ENCODE measurements at regions not wholly inside any gene's neighbourhood (a gene's known extent, or its start where the extent isn't known, plus 50 kb on each side); places are given as distances from the start of the nearest gene placed in this dataset.

GRCh38 chr5:7955476-7955875, 86.5 kb downstream of the MTRR start:
- TF ChIP-seq CTCF (IDR thresholded peaks at IDR 0.05; ENCODE audit: low read depth, low read length) = no peak
- Histone ChIP-seq H3K27me3 (ENCODE audit: control insufficient read depth, insufficient read depth, low read length) (peaks cover 4% of the 10 kb centered on the region), H3K4me3 (ENCODE audit: low read depth, low read length) (no peak overlapping the region), H3K27ac (ENCODE audit: low read depth, low read length) (no peak overlapping the region), H3K9me3 (ENCODE audit: control insufficient read depth, insufficient read depth, low read length) (no peaks in the 10 kb centered on the region)
- ChIA-PET CTCF (no interaction called here), POLR2A (no interaction called here)
- no peak for DNase-seq (ENCODE audit: low read depth, low spot score)

DNA sequence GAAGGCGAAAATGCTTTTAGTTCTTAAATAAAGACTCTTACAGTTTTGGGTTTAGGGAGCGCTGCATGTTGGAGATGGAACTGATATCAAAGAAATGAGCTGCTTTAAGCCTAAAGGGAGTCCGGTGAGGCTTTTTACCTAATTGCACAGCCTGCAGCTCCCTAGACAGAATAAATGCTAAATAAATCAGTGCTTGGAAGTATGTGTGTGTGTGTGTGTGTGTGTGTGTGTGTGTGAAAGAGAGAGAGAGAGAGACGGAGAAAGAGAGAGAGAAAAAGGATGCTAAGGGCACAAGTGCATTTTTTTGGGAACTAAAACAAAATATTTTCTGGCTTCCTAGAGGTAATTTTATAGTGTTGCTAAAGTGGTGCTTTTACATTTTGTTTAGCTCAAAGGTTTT, 88.4 kb downstream of the MTRR start:
- CTCF ChIA-PET = interaction anchor here (0.7 kb wide), 1 partner anchor 141 kb away, joined by 3 read pairs; no protein-coding TSS in a partner anchor
- Histone ChIP-seq H3K4me3 (ENCODE audit: low read depth, low read length) (no peak overlapping the region), H3K27me3 (ENCODE audit: control insufficient read depth, insufficient read depth, low read length) (peaks cover 4% of the 10 kb centered on the region), H3K9me3 (ENCODE audit: control insufficient read depth, insufficient read depth, low read length) (no peaks in the 10 kb centered on the region), H3K27ac (ENCODE audit: low read depth, low read length) (no peak overlapping the region)
- no peak for DNase-seq (ENCODE audit: low read depth, low spot score)
- POLR2A ChIA-PET = no interaction called here
- TF ChIP-seq CTCF (IDR thresholded peaks at IDR 0.05; ENCODE audit: low read depth, low read length) = no peak

DNA sequence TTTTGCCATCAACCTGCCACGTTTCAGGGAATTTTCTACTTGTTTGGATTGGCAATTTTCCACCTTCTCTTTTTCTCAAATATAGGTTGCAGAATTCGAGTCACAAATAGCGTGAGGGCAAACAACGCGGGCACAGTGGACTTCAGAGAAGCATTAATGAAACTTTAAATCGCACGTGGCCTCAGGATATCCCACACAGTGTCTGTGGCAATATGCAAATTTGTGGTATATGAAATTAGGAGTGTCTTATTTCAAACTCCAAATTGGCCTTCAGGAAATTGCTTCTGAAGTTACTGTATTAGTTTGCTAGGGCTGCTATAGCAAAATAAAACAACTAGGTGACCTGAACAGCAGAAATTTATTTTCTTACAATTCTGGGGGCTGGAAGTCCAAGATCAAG, 91.2 kb downstream of the MTRR start:
- ChIA-PET POLR2A (no interaction called here), CTCF (no interaction called here)

DNA sequence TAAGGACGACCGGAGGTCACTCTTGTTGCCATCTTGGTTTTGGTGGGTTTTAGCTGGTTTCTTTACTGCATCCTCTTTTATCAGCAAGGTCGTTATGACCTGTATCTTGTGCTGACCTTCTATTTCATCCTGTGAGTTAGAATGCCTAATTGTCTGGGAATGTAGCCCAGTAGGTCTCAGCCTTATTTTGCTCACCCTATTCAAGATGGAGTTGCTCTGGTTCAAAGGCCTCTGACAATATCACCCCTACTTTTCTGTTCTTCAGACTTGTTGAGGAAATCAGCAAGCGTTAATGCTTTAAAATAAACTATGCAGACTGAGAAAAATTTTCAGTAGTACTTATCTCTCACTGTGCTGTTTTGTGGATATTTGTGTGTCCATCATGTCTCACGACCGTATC, 92.6 kb downstream of the MTRR start:
- no peaks in the 10 kb centered on the region for H3K27me3 ChIP-seq (ENCODE audit: control insufficient read depth, insufficient read depth, low read length)
- no peak for DNase-seq (ENCODE audit: low read depth, low spot score)
- CTCF ChIA-PET = no interaction called here
- TF ChIP-seq CTCF (IDR thresholded peaks at IDR 0.05; ENCODE audit: low read depth, low read length) = no peak
- H3K27ac ChIP-seq (ENCODE audit: low read depth, low read length) = no peak overlapping the region
- POLR2A ChIA-PET = no interaction called here
- H3K4me3 ChIP-seq (ENCODE audit: low read depth, low read length) = no peak overlapping the region
- no peaks in the 10 kb centered on the region for H3K9me3 ChIP-seq (ENCODE audit: control insufficient read depth, insufficient read depth, low read length)

More for the DNA sequence above, 91.2 kb downstream of the MTRR start:
- DNase-seq (ENCODE audit: low read depth, low spot score) = no peak
- TF ChIP-seq CTCF (IDR thresholded peaks at IDR 0.05; ENCODE audit: low read depth, low read length) = no peak
- Histone ChIP-seq H3K4me3 (ENCODE audit: low read depth, low read length) (no peak overlapping the region), H3K27me3 (ENCODE audit: control insufficient read depth, insufficient read depth, low read length) (no peaks in the 10 kb centered on the region), H3K27ac (ENCODE audit: low read depth, low read length) (no peak overlapping the region), H3K9me3 (ENCODE audit: control insufficient read depth, insufficient read depth, low read length) (no peaks in the 10 kb centered on the region)

GRCh38 chr5:7970816-7971215, 101.9 kb downstream of the MTRR start:
- POLR2A ChIA-PET = no interaction called here
- Histone ChIP-seq H3K9me3 (ENCODE audit: control insufficient read depth, insufficient read depth, low read length) (no peaks in the 10 kb centered on the region), H3K27me3 (ENCODE audit: control insufficient read depth, insufficient read depth, low read length) (no peaks in the 10 kb centered on the region), H3K27ac (ENCODE audit: low read depth, low read length) (no peak overlapping the region), H3K4me3 (ENCODE audit: low read depth, low read length) (no peak overlapping the region)
- no peak for TF ChIP-seq CTCF (IDR thresholded peaks at IDR 0.05; ENCODE audit: low read depth, low read length)
- CTCF ChIA-PET = interaction anchor here (0.6 to 0.9 kb wide), 2 partner anchors 18 to 662 kb away, joined by 3 to 4 read pairs; no protein-coding TSS in a partner anchor
- no peak for DNase-seq (ENCODE audit: low read depth, low spot score)

All from AG04450 (cell line).